HL-60 (cell line): ENCODE measurements at regions not wholly inside any gene's neighbourhood (a gene's known extent, or its start where the extent isn't known, plus 50 kb on each side); places are given as distances from the start of the nearest gene placed in this dataset.

Experiments
- DNase-seq, 2 experiments: peaks; one replicate each; pipeline ENCODE4 v3.0.0-alpha.2; 2010 to 2020; ENCODE audit warnings: low read depth in 1 of 2, low spot score in 1 of 2
- H3K27ac ChIP-seq: fragments of 250-450 bp; sonication (Bioruptor Pico); replicated peaks from 2 replicates; pipeline ENCODE4 v1.5.1; 2020; ENCODE audit warnings: mild to moderate bottlenecking, moderate library complexity
- H3K27me3 ChIP-seq: fragments of 250-450 bp; sonication (Bioruptor Pico); 2 replicates; pipeline ENCODE4 v1.5.1; 2021; ENCODE audit warnings: mild to moderate bottlenecking, moderate library complexity; ENCODE audit not compliant: insufficient read depth, poor library complexity, severe bottlenecking
- H3K4me3 ChIP-seq: replicated peaks from 2 replicates; pipeline ENCODE4 v1.5.1; 2011; ENCODE audit warnings: mild to moderate bottlenecking, control low read depth, low read length; ENCODE audit not compliant: insufficient read depth
- CTCF ChIP-seq: IDR thresholded peaks from one replicate; pipeline ENCODE4 v1.5.1; 2011; ENCODE audit warnings: low read length, control low read depth, inconsistent platforms; ENCODE audit not compliant: insufficient read depth
- GABPA ChIP-seq: IDR thresholded peaks from 2 replicates; pipeline ENCODE4 v1.6.1; 2012; ENCODE audit warnings: low read depth
- POLR2AphosphoS5 ChIP-seq: IDR thresholded peaks from 2 replicates; pipeline ENCODE4 v1.6.1; 2012; ENCODE audit warnings: low read depth
- REST ChIP-seq: IDR thresholded peaks from 2 replicates; pipeline ENCODE4 v1.6.1; 2012; ENCODE audit warnings: low read depth; ENCODE audit not compliant: insufficient replicate concordance
- SPI1 ChIP-seq: IDR thresholded peaks from 2 replicates; pipeline ENCODE4 v1.6.1; 2012; ENCODE audit warnings: low read depth, mild to moderate bottlenecking, borderline replicate concordance

GRCh38 chr6:127022302-127022701, 96.2 kb upstream of the RSPO3 start:
- H3K27ac ChIP-seq = no peak overlapping the region
- no peak overlapping the region for H3K4me3 ChIP-seq
- H3K27me3 ChIP-seq = no peaks in the 10 kb centered on the region
- TF ChIP-seq GABPA = no peak
- TF ChIP-seq CTCF = no peak
- no peak for TF ChIP-seq REST
- TF ChIP-seq SPI1 = no peak
- TF ChIP-seq POLR2AphosphoS5 = no peak
- DNase-seq = no peak

- no peak for TF ChIP-seq CTCF
- TF ChIP-seq POLR2AphosphoS5 = no peak
- no peak for TF ChIP-seq SPI1
- DNase-seq = no peak
- Histone ChIP-seq H3K4me3 (no peak overlapping the region), H3K27me3 (no peaks in the 10 kb centered on the region), H3K27ac (no peak overlapping the region)
Observed at GRCh38 chr6:127023001-127023778, 95.3 kb upstream of the RSPO3 start.

GRCh38 chr6:127026247-127026646, 92.2 kb upstream of the RSPO3 start:
- H3K4me3 ChIP-seq = no peak overlapping the region
- DNase-seq = no peak
- H3K27ac ChIP-seq = no peak overlapping the region
- H3K27me3 ChIP-seq = no peaks in the 10 kb centered on the region
- TF ChIP-seq POLR2AphosphoS5 = no peak

GRCh38 chr6:127030111-127030510, 88.4 kb upstream of the RSPO3 start:
- Histone ChIP-seq H3K27me3 (no peaks in the 10 kb centered on the region), H3K27ac (no peak overlapping the region), H3K4me3 (no peak overlapping the region)
- TF ChIP-seq REST (no peak), GABPA (no peak), SPI1 (no peak), POLR2AphosphoS5 (no peak), CTCF (no peak)
- DNase-seq = no peak
